GM12878 (cell line): ENCODE measurements at regions not wholly inside any gene's neighbourhood (a gene's known extent, or its start where the extent isn't known, plus 50 kb on each side); places are given as distances from the start of the nearest gene placed in this dataset.

ENCODE experiments used
- ATAC-seq: fragments of 200-7000 bp; cut with Tn5 transposase; 3 replicates; pipeline ENCODE4 v1.9.1; 2020; ENCODE audit warnings: mild to moderate bottlenecking, moderate library complexity
- BruUV-seq: library from RNA; stranded (reverse); fragments of 400-500 nt; replicated peaks from 2 replicates; lab custom pipeline; 2021; lab: Mats Ljungman, UMichigan
- CTCF ChIA-PET: fragments of 300-600 bp; sonication (Branson Sonifier 250); formaldehyde crosslinking; extraction: SDS; loops from one replicate; lab custom pipeline; 2021; ENCODE audit warnings: inconsistent platforms; lab: Yijun Ruan, JAX
- POLR2A ChIA-PET: fragments of 350-600 bp; formaldehyde crosslinking; extraction: SDS; loops from one replicate; lab custom pipeline; 2021; ENCODE audit warnings: inconsistent platforms; lab: Charles Lee
- RAD21 ChIA-PET: fragments of 300-600 bp; sonication (Branson Sonifier 250); formaldehyde crosslinking; loops from one replicate; lab custom pipeline; 2023; ENCODE audit warnings: antibody characterized with exemption; ENCODE audit not compliant: unreplicated experiment; lab: Charles Lee
- SMC1A ChIA-PET: fragments of 300-600 bp; sonication (Branson Sonifier 250); formaldehyde crosslinking; loops from one replicate; lab custom pipeline; 2023; ENCODE audit not compliant: unreplicated experiment, uncharacterized antibody; lab: Charles Lee
- DNase-seq: peaks from one replicate; pipeline ENCODE4 v3.0.0-alpha.2; 2011; ENCODE audit warnings: low read depth, low spot score
- FAIRE-seq: peaks from 3 replicates; lab custom pipeline; 2011; peaks lifted over from hg19 to GRCh38; lab: Jason Lieb, UNC
- H2AFZ ChIP-seq: 2 replicates; pipeline ENCODE4 v1.6.0; 2011; ENCODE audit warnings: low read depth, low read length, control low read depth; ENCODE audit not compliant: control insufficient read depth
- H3K27ac ChIP-seq: 2 replicates; pipeline ENCODE4 v1.5.1; 2011; ENCODE audit warnings: control low read depth; ENCODE audit not compliant: control insufficient read depth, insufficient read depth
- H3K27me3 ChIP-seq, 2 experiments: replicated peaks in 1 of 2; 2 replicates each; pipeline versions ENCODE4 v1.6.0 to v1.6.1; 2011; ENCODE audit warnings: low read length in 1 of 2; ENCODE audit not compliant: control insufficient read depth in 2 of 2, insufficient read depth in 2 of 2
- H3K36me3 ChIP-seq, 2 experiments: 2 replicates each; pipeline ENCODE4 v1.5.1; 2011; ENCODE audit warnings: low read length in 1 of 2; ENCODE audit not compliant: control insufficient read depth in 2 of 2, insufficient read depth in 2 of 2
- H3K4me1 ChIP-seq: 2 replicates; pipeline ENCODE4 v1.6.1; 2011; ENCODE audit warnings: mild to moderate bottlenecking, low read length, moderate library complexity, mixed read lengths; ENCODE audit not compliant: control insufficient read depth, insufficient read depth
- H3K4me2 ChIP-seq: 2 replicates; pipeline ENCODE4 v1.6.0; 2011; ENCODE audit warnings: control low read depth; ENCODE audit not compliant: control insufficient read depth, insufficient read depth
- H3K4me3 ChIP-seq: fragments of 200-600 bp; sonication (generic); 2 replicates; pipeline ENCODE4 v1.5.1; 2016
- H3K79me2 ChIP-seq: 2 replicates; pipeline ENCODE4 v1.6.0; 2011; ENCODE audit warnings: low read length; ENCODE audit not compliant: control insufficient read depth, insufficient read depth
- H3K9ac ChIP-seq: 2 replicates; pipeline ENCODE4 v1.8.0; 2011; ENCODE audit warnings: low read length, control low read depth, mixed read lengths; ENCODE audit not compliant: control insufficient read depth, insufficient read depth
- H3K9me3 ChIP-seq: replicated peaks from 3 replicates; pipeline ENCODE4 v1.5.1; 2011; ENCODE audit warnings: mild to moderate bottlenecking, low read length; ENCODE audit not compliant: control insufficient read depth, insufficient read depth
- H4K20me1 ChIP-seq: 2 replicates; pipeline ENCODE4 v1.6.0; 2011; ENCODE audit not compliant: control insufficient read depth, insufficient read depth
- BMI1 ChIP-seq: fragments of 450-650 bp; IDR thresholded peaks from 2 replicates; pipeline ENCODE4 v1.6.1; 2016; ENCODE audit warnings: mild to moderate bottlenecking, moderate library complexity, borderline replicate concordance
- JUND ChIP-seq: IDR thresholded peaks from 2 replicates; pipeline ENCODE4 v1.6.1; 2012; ENCODE audit warnings: low read depth, mild to moderate bottlenecking, low read length, improper control_type of control experiment, moderate library complexity
- LARP7 ChIP-seq: fragments of 450-650 bp; IDR thresholded peaks from 2 replicates; pipeline ENCODE4 v1.6.1; 2017; ENCODE audit warnings: mild to moderate bottlenecking
- PAX5 ChIP-seq: IDR thresholded peaks from 2 replicates; pipeline ENCODE4 v1.6.1; 2011; ENCODE audit warnings: low read depth, low read length, borderline replicate concordance
- POLR2A ChIP-seq: IDR thresholded peaks from 2 replicates; pipeline ENCODE4 v1.6.1; 2011; ENCODE audit warnings: low read depth, mild to moderate bottlenecking, low read length
- POLR2AphosphoS5 ChIP-seq: IDR thresholded peaks from 2 replicates; pipeline ENCODE4 v1.6.1; 2011; ENCODE audit warnings: mild to moderate bottlenecking, low read length, inconsistent platforms
- SMAD5 ChIP-seq: IDR thresholded peaks from 2 replicates; pipeline ENCODE4 v1.6.1; 2016; ENCODE audit warnings: antibody characterized with exemption, low read depth
- SRF ChIP-seq, 2 experiments: IDR thresholded peaks; 2 replicates each; pipeline ENCODE4 v1.6.1; 2011; ENCODE audit warnings: low read depth in 2 of 2, low read length in 2 of 2, mild to moderate bottlenecking in 1 of 2, moderate library complexity in 1 of 2
- WGBS: methylation state at CpG from one replicate; pipeline ENCODE4 v1.1.6; 2016; ENCODE audit warnings: low lambda C conversion rate; ENCODE audit not compliant: insufficient replicate concordance, insufficient coverage; ENCODE audit errors: missing lambda C conversion rate; 5-methylcytosine and 5-hydroxymethylcytosine counted together
- in situ Hi-C: fragments of 300-500 bp; cut with MboI; formaldehyde crosslinking; loops from 9 replicates; pipeline ENCODE4 v1.14.3; 2018; ENCODE audit warnings: mixed read lengths
- intact Hi-C: fragments of 100-400 bp; cut with micrococcal nuclease; formaldehyde crosslinking; loops from one replicate; pipeline ENCODE4 v1.14.2; 2022; ENCODE audit not compliant: unreplicated experiment
- TF ChIP-seq, protein P1 (sequence below): IDR thresholded peaks from 2 replicates; pipeline ENCODE4 v1.6.1; 2012; ENCODE audit warnings: mild to moderate bottlenecking, low read depth, low read length
- TF ChIP-seq, protein P2 (sequence below): fragments of 450-650 bp; conservative IDR thresholded peaks from 2 replicates; pipeline ENCODE4 v1.6.1; 2017; ENCODE audit warnings: mild to moderate bottlenecking, moderate library complexity
- TF ChIP-seq, protein P3 (sequence below): fragments of 450-650 bp; formaldehyde crosslinking; IDR thresholded peaks from 2 replicates; pipeline ENCODE4 v1.5.0; 2022; ENCODE audit warnings: mild to moderate bottlenecking, missing genetic modification characterization
- TF ChIP-seq, protein P4 (sequence below): IDR thresholded peaks from 2 replicates; pipeline ENCODE4 v1.6.1; 2011; ENCODE audit warnings: borderline replicate concordance, low read depth, mild to moderate bottlenecking, moderate library complexity, mixed read lengths, low read length; ENCODE audit not compliant: insufficient read depth; ENCODE audit errors: extremely low read length

DNA sequence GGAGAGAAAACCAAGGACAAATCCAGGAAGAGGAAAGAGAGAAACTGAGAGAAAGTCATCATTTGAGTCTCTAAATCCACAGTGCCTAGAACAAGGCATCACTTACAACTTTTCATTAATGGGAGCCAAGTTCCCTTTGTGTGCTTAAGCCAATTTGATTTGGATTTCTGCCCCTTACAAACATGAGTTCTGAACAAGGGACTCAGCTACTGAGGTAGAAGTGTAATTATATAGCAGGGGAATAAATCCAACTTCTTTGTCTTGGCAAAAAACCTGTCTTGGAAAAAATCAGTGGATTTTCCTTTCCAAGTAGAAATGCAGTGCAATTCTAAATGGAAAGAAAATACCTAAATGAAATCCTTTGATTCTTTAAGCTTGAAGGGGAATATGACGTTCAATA lies 307.2 kb upstream of the CNTN3 start (continued):
- TF ChIP-seq PAX5 (no peak), SRF (IDR thresholded peaks at IDR 0.05; ENCODE audit: low read depth in 2 of 2, low read length in 2 of 2) (no peak), SMAD5 (no peak)
- TF ChIP-seq, protein P1, sequence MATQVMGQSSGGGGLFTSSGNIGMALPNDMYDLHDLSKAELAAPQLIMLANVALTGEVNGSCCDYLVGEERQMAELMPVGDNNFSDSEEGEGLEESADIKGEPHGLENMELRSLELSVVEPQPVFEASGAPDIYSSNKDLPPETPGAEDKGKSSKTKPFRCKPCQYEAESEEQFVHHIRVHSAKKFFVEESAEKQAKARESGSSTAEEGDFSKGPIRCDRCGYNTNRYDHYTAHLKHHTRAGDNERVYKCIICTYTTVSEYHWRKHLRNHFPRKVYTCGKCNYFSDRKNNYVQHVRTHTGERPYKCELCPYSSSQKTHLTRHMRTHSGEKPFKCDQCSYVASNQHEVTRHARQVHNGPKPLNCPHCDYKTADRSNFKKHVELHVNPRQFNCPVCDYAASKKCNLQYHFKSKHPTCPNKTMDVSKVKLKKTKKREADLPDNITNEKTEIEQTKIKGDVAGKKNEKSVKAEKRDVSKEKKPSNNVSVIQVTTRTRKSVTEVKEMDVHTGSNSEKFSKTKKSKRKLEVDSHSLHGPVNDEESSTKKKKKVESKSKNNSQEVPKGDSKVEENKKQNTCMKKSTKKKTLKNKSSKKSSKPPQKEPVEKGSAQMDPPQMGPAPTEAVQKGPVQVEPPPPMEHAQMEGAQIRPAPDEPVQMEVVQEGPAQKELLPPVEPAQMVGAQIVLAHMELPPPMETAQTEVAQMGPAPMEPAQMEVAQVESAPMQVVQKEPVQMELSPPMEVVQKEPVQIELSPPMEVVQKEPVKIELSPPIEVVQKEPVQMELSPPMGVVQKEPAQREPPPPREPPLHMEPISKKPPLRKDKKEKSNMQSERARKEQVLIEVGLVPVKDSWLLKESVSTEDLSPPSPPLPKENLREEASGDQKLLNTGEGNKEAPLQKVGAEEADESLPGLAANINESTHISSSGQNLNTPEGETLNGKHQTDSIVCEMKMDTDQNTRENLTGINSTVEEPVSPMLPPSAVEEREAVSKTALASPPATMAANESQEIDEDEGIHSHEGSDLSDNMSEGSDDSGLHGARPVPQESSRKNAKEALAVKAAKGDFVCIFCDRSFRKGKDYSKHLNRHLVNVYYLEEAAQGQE = no peak
- TF ChIP-seq, all 136 proteins: peak for 0

DNA sequence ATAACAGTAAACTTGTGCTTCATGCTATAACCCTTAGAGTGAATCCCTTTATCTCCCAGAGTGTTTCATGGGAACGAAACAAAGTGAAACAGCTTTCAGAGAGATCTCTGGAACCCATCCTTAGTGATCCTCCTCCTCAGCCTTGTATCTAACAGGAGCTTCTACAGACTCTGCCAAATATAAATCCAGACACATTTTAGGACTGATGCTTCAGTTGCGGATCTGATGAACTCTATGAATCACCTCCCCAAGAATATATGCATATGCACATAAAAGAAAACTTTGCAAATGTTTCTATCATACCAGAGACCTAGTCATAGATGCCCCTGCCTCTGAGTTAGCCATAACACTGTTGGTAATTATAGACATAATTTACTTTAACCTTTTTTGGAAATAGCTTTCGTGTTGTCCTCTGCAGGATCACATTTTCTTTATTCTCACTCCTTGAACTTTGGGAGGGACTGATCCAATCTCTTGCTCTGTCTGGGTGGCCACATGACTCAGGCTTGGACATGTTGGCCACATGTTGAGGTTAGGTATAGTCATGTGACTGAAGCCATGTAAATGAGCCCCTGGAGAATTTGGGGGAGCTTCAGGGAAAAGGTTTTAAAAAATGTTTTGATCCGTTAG lies 306.4 kb upstream of the CNTN3 start:
- Histone ChIP-seq H3K4me2 (no peak overlapping the region), H3K9ac (no peak overlapping the region), H4K20me1 (no peaks in the 10 kb centered on the region), H3K4me1 (no peaks in the 10 kb centered on the region), H3K36me3 (no peaks in the 10 kb centered on the region), H3K79me2 (no peaks in the 10 kb centered on the region), H3K9me3 (no peaks in the 10 kb centered on the region), H3K27me3 (no peaks in the 10 kb centered on the region), H2AFZ (no peak overlapping the region), H3K27ac (no peak overlapping the region), H3K4me3 (no peak overlapping the region)
- DNase-seq (no peak), ATAC-seq (no peak), FAIRE-seq (no peak)
- SMC1A ChIA-PET = no interaction called here
- POLR2A ChIA-PET = no interaction called here
- RAD21 ChIA-PET = no interaction called here
- 1% methylated on average over 4 of the region's 4 CpGs for WGBS
- no TSS peak for BruUV-seq
- CTCF ChIA-PET = no interaction called here
- intact Hi-C loops = no loop called here
- in situ Hi-C loops = no loop called here
- TF ChIP-seq POLR2A = no peak
- TF ChIP-seq LARP7 = no peak
- TF ChIP-seq, protein P2, sequence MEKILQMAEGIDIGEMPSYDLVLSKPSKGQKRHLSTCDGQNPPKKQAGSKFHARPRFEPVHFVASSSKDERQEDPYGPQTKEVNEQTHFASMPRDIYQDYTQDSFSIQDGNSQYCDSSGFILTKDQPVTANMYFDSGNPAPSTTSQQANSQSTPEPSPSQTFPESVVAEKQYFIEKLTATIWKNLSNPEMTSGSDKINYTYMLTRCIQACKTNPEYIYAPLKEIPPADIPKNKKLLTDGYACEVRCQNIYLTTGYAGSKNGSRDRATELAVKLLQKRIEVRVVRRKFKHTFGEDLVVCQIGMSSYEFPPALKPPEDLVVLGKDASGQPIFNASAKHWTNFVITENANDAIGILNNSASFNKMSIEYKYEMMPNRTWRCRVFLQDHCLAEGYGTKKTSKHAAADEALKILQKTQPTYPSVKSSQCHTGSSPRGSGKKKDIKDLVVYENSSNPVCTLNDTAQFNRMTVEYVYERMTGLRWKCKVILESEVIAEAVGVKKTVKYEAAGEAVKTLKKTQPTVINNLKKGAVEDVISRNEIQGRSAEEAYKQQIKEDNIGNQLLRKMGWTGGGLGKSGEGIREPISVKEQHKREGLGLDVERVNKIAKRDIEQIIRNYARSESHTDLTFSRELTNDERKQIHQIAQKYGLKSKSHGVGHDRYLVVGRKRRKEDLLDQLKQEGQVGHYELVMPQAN = no peak
- TF ChIP-seq JUND = no peak
- TF ChIP-seq, protein P3, sequence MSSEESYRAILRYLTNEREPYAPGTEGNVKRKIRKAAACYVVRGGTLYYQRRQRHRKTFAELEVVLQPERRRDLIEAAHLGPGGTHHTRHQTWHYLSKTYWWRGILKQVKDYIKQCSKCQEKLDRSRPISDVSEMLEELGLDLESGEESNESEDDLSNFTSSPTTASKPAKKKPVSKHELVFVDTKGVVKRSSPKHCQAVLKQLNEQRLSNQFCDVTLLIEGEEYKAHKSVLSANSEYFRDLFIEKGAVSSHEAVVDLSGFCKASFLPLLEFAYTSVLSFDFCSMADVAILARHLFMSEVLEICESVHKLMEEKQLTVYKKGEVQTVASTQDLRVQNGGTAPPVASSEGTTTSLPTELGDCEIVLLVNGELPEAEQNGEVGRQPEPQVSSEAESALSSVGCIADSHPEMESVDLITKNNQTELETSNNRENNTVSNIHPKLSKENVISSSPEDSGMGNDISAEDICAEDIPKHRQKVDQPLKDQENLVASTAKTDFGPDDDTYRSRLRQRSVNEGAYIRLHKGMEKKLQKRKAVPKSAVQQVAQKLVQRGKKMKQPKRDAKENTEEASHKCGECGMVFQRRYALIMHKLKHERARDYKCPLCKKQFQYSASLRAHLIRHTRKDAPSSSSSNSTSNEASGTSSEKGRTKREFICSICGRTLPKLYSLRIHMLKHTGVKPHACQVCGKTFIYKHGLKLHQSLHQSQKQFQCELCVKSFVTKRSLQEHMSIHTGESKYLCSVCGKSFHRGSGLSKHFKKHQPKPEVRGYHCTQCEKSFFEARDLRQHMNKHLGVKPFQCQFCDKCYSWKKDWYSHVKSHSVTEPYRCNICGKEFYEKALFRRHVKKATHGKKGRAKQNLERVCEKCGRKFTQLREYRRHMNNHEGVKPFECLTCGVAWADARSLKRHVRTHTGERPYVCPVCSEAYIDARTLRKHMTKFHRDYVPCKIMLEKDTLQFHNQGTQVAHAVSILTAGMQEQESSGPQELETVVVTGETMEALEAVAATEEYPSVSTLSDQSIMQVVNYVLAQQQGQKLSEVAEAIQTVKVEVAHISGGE = no peak
- no peak for TF ChIP-seq POLR2AphosphoS5
- TF ChIP-seq, protein P4, sequence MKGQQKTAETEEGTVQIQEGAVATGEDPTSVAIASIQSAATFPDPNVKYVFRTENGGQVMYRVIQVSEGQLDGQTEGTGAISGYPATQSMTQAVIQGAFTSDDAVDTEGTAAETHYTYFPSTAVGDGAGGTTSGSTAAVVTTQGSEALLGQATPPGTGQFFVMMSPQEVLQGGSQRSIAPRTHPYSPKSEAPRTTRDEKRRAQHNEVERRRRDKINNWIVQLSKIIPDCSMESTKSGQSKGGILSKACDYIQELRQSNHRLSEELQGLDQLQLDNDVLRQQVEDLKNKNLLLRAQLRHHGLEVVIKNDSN = no peak
- no peak for TF ChIP-seq BMI1
